GM13976 (cell line): ENCODE measurements at regions not wholly inside any gene's neighbourhood (a gene's known extent, or its start where the extent isn't known, plus 50 kb on each side); places are given as distances from the start of the nearest gene placed in this dataset.

Source experiments
- DNase-seq: peaks from one replicate; pipeline ENCODE4 v3.0.0; 2012; ENCODE audit warnings: low spot score
- in situ Hi-C: fragments of 300-500 bp; cut with MboI; formaldehyde crosslinking; loops from one replicate; pipeline ENCODE4 v1.12.0; 2022; ENCODE audit warnings: low sequenced_read_pairs, mixed read lengths, inconsistent platforms; ENCODE audit not compliant: unreplicated experiment
- TF ChIP-seq, protein P1 (sequence below): IDR thresholded peaks from 2 replicates; pipeline ENCODE4 v1.5.1; 2012; ENCODE audit warnings: borderline replicate concordance, mild to moderate bottlenecking; ENCODE audit not compliant: insufficient read depth; ENCODE audit errors: extremely low read depth, missing control alignments, control extremely low read depth

DNA sequence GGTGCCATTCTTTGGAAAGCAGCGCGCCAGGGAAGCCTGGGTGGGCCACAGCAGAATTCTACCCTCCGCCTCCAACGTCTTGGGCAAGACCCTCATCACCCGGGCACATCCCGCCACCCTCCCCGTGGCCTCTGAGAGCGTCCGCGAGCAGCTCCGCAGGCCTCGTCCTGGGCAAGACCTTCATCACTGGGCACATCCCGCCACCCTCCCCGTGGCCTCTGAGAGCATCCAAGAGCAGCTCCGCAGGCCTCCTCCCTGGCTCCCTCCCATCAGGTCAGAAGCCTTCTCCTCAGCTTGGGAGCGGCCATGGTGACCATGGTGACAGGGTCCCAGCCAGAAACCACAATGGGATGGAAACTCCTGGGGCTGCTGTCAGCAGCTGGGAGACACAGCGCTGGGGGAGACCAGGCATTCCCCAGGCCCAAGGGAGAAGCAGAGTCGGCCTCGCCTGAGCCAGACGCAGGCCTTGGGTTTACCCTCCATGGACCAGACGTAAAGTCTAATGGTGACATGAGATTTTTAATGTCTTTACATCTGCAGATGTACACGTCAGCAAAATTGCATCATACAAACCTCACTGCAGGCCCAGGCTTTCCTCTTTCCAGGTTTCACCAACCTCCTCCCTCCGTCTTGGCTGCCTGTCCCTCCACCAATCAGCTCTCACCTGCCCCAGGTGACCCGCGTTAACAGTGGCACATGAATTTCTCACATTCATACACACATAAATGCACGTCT is 55.1 kb upstream of the PPP2R2D start:
- in situ Hi-C loops, result no loop called here
- TF ChIP-seq, protein P1, sequence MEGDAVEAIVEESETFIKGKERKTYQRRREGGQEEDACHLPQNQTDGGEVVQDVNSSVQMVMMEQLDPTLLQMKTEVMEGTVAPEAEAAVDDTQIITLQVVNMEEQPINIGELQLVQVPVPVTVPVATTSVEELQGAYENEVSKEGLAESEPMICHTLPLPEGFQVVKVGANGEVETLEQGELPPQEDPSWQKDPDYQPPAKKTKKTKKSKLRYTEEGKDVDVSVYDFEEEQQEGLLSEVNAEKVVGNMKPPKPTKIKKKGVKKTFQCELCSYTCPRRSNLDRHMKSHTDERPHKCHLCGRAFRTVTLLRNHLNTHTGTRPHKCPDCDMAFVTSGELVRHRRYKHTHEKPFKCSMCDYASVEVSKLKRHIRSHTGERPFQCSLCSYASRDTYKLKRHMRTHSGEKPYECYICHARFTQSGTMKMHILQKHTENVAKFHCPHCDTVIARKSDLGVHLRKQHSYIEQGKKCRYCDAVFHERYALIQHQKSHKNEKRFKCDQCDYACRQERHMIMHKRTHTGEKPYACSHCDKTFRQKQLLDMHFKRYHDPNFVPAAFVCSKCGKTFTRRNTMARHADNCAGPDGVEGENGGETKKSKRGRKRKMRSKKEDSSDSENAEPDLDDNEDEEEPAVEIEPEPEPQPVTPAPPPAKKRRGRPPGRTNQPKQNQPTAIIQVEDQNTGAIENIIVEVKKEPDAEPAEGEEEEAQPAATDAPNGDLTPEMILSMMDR, result no peak
- no peak for DNase-seq

DNA sequence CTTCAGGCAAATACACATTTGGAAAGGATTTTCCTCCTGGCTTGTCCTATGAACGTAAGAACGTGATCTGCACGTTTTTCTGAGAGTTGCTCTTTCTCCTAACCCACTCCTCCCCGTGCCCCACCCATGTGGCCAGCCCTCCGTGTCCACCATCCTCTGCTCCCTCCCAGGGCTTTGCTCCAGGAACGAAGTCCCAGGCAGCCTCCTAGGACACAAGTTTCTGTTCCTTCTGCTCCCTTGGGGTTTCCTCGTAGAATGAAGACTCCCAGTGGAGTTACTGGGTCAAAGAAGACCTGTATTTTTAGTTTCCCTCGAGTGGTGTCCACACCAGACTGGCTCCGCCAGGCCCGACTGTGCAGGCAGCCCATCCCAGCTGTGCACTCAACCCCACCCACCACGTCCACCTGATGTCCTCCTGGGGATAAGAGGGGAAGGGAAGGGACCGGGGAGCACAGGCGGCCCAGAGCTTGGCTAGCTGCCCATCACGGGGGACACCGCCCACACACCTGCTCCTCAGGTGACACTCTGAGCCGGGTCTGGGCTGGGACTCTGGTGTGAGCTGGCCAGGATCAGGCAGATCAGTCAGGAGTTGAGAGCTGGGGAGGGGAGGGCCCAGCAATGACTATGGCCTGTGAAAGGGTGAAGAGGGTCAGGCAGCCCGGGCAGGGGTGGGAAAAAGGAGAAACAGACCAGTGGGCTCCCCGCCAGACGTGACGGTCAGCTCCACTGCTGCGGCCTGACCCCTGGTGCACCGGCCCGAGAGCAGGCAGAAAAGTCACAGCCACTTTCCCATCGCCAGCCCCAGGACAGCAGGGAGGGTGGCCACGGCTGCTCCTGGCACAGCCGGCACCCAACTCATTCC is 54.3 kb upstream of the PPP2R2D start:
- in situ Hi-C loops, result no loop called here
- TF ChIP-seq, protein P1, result no peak
- DNase-seq, result no peak

DNA sequence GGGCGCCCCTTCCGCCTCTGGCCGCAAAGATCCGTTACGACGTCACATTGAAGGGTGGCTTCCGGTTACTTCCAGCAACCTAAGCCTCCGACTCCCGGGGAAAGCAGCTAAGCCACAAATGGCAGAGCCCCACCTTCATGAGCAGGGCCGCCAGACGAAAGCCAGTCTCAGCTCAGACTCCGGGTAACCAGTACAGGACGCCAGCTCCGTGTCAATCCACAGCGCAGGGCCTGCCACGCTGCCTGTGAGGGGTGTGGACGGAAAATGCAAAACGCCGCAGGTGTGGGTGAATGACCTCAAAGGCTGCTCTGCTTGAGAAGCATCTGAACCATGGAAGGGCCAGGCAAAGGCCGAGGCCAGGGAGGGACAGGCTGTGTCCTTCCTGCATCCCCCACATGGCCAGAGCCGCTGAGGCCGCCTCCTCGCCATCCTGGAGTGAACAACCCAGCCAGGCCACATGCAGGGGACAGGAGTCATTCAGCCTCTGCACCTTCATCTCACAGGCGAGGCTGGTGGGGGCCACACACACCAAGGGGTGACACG is 53.5 kb upstream of the PPP2R2D start:
- in situ Hi-C loops, result no loop called here

DNA sequence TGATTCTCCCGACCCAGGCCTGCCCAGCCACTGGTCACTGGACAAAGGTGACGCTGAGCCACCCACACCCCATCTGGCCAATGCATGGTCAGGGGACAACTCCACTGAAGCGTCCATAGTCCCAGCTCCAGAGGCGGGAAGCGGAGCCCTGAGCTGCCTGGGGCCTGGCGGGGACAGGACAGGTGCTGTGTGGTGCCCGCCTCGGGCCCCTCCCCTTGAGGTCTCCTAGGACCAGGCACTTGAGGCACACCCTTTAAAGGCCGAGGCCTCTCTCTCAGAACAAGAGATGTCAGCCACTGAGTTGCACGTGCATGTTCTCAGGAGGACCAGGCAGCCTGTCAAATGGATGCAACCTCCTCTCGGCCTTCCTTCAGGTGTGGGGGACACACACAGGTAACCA is 52.5 kb upstream of the PPP2R2D start:
- no peak for DNase-seq
- TF ChIP-seq, protein P1, result no peak
- in situ Hi-C loops, result no loop called here

More for the DNA sequence above, 53.5 kb upstream of the PPP2R2D start:
- no peak for DNase-seq
- TF ChIP-seq, protein P1, result no peak

DNA sequence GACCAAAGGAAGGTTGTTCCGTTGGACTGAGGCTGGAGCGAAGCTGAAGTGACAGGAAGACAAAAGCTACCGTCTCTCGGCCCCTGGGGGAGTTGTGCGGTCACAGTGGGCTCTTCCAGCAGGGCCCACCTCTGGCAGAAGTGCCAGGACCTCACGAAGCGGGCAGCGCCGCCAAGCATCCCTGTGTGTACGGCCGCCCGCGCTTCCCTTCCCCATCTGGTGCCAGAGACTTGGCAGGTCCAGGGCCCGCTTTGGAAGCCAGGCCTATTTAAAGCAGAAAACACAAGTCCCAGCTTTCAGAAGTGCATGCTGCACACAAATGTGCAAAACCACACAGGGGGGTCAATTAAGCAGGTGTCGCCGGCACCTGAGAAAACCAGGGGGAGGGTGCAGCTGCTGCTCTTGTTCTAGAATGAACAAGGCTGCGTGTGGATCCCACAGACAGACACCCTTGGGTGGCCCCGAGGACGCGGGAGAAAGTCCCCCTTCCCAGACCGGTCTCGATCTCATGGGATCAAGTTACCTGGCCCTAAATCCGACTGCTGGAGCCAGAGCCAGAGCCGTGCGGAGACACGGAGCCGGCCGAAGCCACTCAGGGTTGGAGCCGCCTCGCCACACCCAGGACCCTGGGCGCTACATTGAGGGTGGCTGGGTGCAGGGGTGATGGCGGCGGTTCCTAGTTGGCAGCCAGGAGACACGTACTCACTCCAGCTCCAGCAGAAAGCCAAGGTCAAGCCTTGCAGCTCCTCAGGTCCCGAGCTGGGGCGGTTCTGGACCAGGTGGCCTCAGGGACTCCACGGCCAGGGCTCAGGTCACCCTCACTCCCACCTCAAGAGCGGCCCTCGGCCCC is 51.8 kb upstream of the PPP2R2D start:
- in situ Hi-C loops, result no loop called here
- TF ChIP-seq, protein P1, result no peak
- DNase-seq, result no peak
